Osteoblast (primary cell): ENCODE measurements at regions not wholly inside any gene's neighbourhood (a gene's known extent, or its start where the extent isn't known, plus 50 kb on each side); places are given as distances from the start of the nearest gene placed in this dataset.

Experiments
- DNase-seq: peaks from one replicate; pipeline ENCODE4 v3.0.0; 2011; ENCODE audit warnings: low spot score, mixed read lengths; ENCODE audit not compliant: insufficient read length; ENCODE audit errors: missing footprints
- H2AFZ ChIP-seq: 2 replicates; pipeline ENCODE4 v1.6.0; 2011; ENCODE audit warnings: mild to moderate bottlenecking, low read length
- H3K27ac ChIP-seq: 2 replicates; pipeline ENCODE4 v1.5.1; 2011; ENCODE audit warnings: mild to moderate bottlenecking, low read depth, low read length, moderate library complexity
- H3K27me3 ChIP-seq: 2 replicates; pipeline ENCODE4 v1.6.0; 2012; ENCODE audit warnings: mild to moderate bottlenecking, control low read depth, inconsistent platforms, low read length, moderate library complexity; ENCODE audit not compliant: insufficient read depth
- H3K36me3 ChIP-seq: 2 replicates; pipeline ENCODE4 v1.5.1; 2011; ENCODE audit warnings: mild to moderate bottlenecking, low read length, control low read depth, moderate library complexity; ENCODE audit not compliant: insufficient read depth
- H3K4me1 ChIP-seq: 2 replicates; pipeline ENCODE4 v1.5.1; 2011; ENCODE audit warnings: mild to moderate bottlenecking, low read length, control low read depth, moderate library complexity; ENCODE audit not compliant: insufficient read depth
- H3K4me2 ChIP-seq: 2 replicates; pipeline ENCODE4 v1.6.0; 2011; ENCODE audit warnings: mild to moderate bottlenecking, low read length; ENCODE audit not compliant: insufficient read depth
- H3K4me3 ChIP-seq: fragments of 200-600 bp; sonication (generic); 3 replicates; pipeline ENCODE4 v1.5.1; 2012; ENCODE audit warnings: mild to moderate bottlenecking, low read length, inconsistent platforms; ENCODE audit not compliant: insufficient read depth
- H3K79me2 ChIP-seq: 2 replicates; pipeline ENCODE4 v1.6.0; 2012; ENCODE audit warnings: mild to moderate bottlenecking, low read length, control low read depth, inconsistent platforms; ENCODE audit not compliant: insufficient read depth
- H3K9me3 ChIP-seq: 2 replicates; pipeline ENCODE4 v1.5.1; 2011; ENCODE audit warnings: low read depth, low read length, control low read depth
- H4K20me1 ChIP-seq: 2 replicates; pipeline ENCODE4 v1.6.0; 2012; ENCODE audit warnings: mild to moderate bottlenecking, low read length, control low read depth; ENCODE audit not compliant: insufficient read depth
- CTCF ChIP-seq: IDR thresholded peaks from 2 replicates; pipeline ENCODE4 v1.5.1; 2011; ENCODE audit warnings: mild to moderate bottlenecking, low read depth, low read length, moderate library complexity; ENCODE audit errors: extremely low read depth

DNA sequence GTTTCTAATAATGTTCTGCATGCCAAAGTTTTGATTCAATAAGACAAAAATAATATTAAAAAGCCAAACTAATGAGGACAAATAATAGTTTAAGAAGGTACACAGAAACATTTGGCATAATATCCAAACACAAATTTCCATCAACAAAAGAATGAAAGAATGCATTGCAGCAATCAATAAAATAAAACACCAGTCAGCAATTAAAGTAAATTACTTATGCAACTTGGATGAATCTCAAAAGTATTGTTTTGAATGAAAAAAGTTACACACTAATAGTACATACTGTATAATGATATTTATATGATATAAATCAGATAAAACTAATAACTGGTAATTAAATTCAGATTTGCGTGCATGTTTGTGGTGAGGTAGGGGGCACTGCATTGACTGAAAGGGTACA, 285.5 kb upstream of the PCDH10 start:
- Histone ChIP-seq H3K4me3 (no peak overlapping the region), H3K4me1 (no peaks in the 10 kb centered on the region), H3K9me3 (peaks cover 2% of the 10 kb centered on the region), H3K27ac (no peak overlapping the region), H4K20me1 (no peaks in the 10 kb centered on the region), H2AFZ (no peak overlapping the region), H3K36me3 (no peaks in the 10 kb centered on the region), H3K79me2 (no peaks in the 10 kb centered on the region), H3K4me2 (no peak overlapping the region), H3K27me3 (no peaks in the 10 kb centered on the region)
- DNase-seq = no peak
- TF ChIP-seq CTCF = no peak

GRCh38 chr4:132865458-132865857, 283.6 kb upstream of the PCDH10 start:
- Histone ChIP-seq H2AFZ (no peak overlapping the region), H3K4me2 (no peak overlapping the region), H4K20me1 (no peaks in the 10 kb centered on the region), H3K27me3 (no peaks in the 10 kb centered on the region), H3K4me1 (no peaks in the 10 kb centered on the region), H3K27ac (no peak overlapping the region), H3K9me3 (peaks cover 2% of the 10 kb centered on the region), H3K79me2 (no peaks in the 10 kb centered on the region), H3K36me3 (no peaks in the 10 kb centered on the region), H3K4me3 (no peak overlapping the region)
- no peak for TF ChIP-seq CTCF
- DNase-seq = no peak

- Histone ChIP-seq H3K4me1 (no peaks in the 10 kb centered on the region), H4K20me1 (no peaks in the 10 kb centered on the region), H3K4me2 (no peak overlapping the region), H3K9me3 (peaks cover 2% of the 10 kb centered on the region), H3K4me3 (no peak overlapping the region), H3K36me3 (no peaks in the 10 kb centered on the region), H3K27me3 (no peaks in the 10 kb centered on the region), H2AFZ (no peak overlapping the region), H3K79me2 (no peaks in the 10 kb centered on the region), H3K27ac (no peak overlapping the region)
- TF ChIP-seq CTCF = no peak
- no peak for DNase-seq
Observed at GRCh38 chr4:132865922-132866321, 283.2 kb upstream of the PCDH10 start.

- H3K4me2 ChIP-seq = no peak overlapping the region
- no peaks in the 10 kb centered on the region for H3K79me2 ChIP-seq
- DNase-seq = no peak
- no peaks in the 10 kb centered on the region for H3K27me3 ChIP-seq
- H3K9me3 ChIP-seq = peaks cover 2% of the 10 kb centered on the region
- TF ChIP-seq CTCF = no peak
- H4K20me1 ChIP-seq = no peaks in the 10 kb centered on the region
- no peak overlapping the region for H3K27ac ChIP-seq
- no peaks in the 10 kb centered on the region for H3K4me1 ChIP-seq
- no peak overlapping the region for H3K4me3 ChIP-seq
- H2AFZ ChIP-seq = no peak overlapping the region
- H3K36me3 ChIP-seq = no peaks in the 10 kb centered on the region
Observed at GRCh38 chr4:132866616-132867015, 282.5 kb upstream of the PCDH10 start.
